H1 (cell line): ENCODE measurements at regions not wholly inside any gene's neighbourhood (a gene's known extent, or its start where the extent isn't known, plus 50 kb on each side); places are given as distances from the start of the nearest gene placed in this dataset.

Source experiments
- EGR1 ChIP-seq: IDR thresholded peaks from 2 replicates; pipeline ENCODE4 v1.6.1; 2011; ENCODE audit warnings: low read depth, low read length, borderline replicate concordance
- EP300 ChIP-seq, 2 experiments: IDR thresholded peaks; 1 replicate in 1 of 2; 2 replicates in 1 of 2; pipeline ENCODE4 v1.6.1; 2011 to 2012; ENCODE audit warnings: low read depth in 2 of 2, low read length in 2 of 2, mild to moderate bottlenecking in 2 of 2, borderline replicate concordance in 1 of 2, inconsistent platforms in 1 of 2, moderate library complexity in 1 of 2
- GABPA ChIP-seq: IDR thresholded peaks from 2 replicates; pipeline ENCODE4 v1.6.1; 2011; ENCODE audit warnings: mild to moderate bottlenecking, low read length, moderate library complexity, borderline replicate concordance; ENCODE audit not compliant: insufficient read depth
- RXRA ChIP-seq: IDR thresholded peaks from 2 replicates; pipeline ENCODE4 v1.6.1; 2011; ENCODE audit warnings: low read depth, mild to moderate bottlenecking, low read length, moderate library complexity; ENCODE audit not compliant: insufficient read depth
- SIRT6 ChIP-seq: IDR thresholded peaks from one replicate; pipeline ENCODE4 v1.7.1; 2012; ENCODE audit warnings: low read length, inconsistent platforms
- SP1 ChIP-seq: IDR thresholded peaks from 2 replicates; pipeline ENCODE4 v1.6.1; 2011; ENCODE audit warnings: low read depth, low read length
- TEAD4 ChIP-seq: IDR thresholded peaks from 2 replicates; pipeline ENCODE4 v1.6.1; 2012; ENCODE audit warnings: low read depth, low read length, inconsistent platforms, mixed read lengths
- TF ChIP-seq, protein P1 (sequence below): fragments of 300-600 bp; sonication (generic); IDR thresholded peaks from 2 replicates; pipeline ENCODE4 v1.7.1; 2012; ENCODE audit warnings: low read length, moderate library complexity, mild to moderate bottlenecking, inconsistent platforms; ENCODE audit not compliant: insufficient replicate concordance

DNA sequence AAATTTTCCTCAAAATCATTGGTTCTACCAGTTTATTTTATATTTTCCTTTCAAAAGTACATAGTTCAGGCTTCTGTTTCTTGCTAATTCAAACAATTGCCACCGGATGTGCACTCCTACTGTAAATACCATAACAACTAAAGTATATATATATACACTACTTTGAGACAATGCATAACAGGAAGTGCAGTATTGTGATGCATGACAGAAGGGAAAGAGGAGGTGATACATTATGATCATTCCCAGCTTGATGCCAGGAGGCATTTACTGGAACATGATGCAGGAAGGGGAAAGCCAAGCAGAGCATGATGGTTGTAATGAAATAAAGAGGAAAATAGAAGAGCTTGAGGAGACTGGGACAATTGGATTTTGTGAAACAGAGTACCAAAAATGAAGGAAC lies 215.2 kb upstream of the NT5C1B start (continued):
- TF ChIP-seq, protein P1, sequence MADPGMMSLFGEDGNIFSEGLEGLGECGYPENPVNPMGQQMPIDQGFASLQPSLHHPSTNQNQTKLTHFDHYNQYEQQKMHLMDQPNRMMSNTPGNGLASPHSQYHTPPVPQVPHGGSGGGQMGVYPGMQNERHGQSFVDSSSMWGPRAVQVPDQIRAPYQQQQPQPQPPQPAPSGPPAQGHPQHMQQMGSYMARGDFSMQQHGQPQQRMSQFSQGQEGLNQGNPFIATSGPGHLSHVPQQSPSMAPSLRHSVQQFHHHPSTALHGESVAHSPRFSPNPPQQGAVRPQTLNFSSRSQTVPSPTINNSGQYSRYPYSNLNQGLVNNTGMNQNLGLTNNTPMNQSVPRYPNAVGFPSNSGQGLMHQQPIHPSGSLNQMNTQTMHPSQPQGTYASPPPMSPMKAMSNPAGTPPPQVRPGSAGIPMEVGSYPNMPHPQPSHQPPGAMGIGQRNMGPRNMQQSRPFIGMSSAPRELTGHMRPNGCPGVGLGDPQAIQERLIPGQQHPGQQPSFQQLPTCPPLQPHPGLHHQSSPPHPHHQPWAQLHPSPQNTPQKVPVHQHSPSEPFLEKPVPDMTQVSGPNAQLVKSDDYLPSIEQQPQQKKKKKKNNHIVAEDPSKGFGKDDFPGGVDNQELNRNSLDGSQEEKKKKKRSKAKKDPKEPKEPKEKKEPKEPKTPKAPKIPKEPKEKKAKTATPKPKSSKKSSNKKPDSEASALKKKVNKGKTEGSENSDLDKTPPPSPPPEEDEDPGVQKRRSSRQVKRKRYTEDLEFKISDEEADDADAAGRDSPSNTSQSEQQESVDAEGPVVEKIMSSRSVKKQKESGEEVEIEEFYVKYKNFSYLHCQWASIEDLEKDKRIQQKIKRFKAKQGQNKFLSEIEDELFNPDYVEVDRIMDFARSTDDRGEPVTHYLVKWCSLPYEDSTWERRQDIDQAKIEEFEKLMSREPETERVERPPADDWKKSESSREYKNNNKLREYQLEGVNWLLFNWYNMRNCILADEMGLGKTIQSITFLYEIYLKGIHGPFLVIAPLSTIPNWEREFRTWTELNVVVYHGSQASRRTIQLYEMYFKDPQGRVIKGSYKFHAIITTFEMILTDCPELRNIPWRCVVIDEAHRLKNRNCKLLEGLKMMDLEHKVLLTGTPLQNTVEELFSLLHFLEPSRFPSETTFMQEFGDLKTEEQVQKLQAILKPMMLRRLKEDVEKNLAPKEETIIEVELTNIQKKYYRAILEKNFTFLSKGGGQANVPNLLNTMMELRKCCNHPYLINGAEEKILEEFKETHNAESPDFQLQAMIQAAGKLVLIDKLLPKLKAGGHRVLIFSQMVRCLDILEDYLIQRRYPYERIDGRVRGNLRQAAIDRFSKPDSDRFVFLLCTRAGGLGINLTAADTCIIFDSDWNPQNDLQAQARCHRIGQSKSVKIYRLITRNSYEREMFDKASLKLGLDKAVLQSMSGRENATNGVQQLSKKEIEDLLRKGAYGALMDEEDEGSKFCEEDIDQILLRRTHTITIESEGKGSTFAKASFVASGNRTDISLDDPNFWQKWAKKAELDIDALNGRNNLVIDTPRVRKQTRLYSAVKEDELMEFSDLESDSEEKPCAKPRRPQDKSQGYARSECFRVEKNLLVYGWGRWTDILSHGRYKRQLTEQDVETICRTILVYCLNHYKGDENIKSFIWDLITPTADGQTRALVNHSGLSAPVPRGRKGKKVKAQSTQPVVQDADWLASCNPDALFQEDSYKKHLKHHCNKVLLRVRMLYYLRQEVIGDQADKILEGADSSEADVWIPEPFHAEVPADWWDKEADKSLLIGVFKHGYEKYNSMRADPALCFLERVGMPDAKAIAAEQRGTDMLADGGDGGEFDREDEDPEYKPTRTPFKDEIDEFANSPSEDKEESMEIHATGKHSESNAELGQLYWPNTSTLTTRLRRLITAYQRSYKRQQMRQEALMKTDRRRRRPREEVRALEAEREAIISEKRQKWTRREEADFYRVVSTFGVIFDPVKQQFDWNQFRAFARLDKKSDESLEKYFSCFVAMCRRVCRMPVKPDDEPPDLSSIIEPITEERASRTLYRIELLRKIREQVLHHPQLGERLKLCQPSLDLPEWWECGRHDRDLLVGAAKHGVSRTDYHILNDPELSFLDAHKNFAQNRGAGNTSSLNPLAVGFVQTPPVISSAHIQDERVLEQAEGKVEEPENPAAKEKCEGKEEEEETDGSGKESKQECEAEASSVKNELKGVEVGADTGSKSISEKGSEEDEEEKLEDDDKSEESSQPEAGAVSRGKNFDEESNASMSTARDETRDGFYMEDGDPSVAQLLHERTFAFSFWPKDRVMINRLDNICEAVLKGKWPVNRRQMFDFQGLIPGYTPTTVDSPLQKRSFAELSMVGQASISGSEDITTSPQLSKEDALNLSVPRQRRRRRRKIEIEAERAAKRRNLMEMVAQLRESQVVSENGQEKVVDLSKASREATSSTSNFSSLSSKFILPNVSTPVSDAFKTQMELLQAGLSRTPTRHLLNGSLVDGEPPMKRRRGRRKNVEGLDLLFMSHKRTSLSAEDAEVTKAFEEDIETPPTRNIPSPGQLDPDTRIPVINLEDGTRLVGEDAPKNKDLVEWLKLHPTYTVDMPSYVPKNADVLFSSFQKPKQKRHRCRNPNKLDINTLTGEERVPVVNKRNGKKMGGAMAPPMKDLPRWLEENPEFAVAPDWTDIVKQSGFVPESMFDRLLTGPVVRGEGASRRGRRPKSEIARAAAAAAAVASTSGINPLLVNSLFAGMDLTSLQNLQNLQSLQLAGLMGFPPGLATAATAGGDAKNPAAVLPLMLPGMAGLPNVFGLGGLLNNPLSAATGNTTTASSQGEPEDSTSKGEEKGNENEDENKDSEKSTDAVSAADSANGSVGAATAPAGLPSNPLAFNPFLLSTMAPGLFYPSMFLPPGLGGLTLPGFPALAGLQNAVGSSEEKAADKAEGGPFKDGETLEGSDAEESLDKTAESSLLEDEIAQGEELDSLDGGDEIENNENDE, result no peak
- no peak for TF ChIP-seq RXRA
- no peak for TF ChIP-seq EP300 (IDR thresholded peaks at IDR 0.05; ENCODE audit: borderline replicate concordance in 1 of 2, low read depth in 2 of 2, low read length in 2 of 2)
- no peak for TF ChIP-seq TEAD4
- TF ChIP-seq GABPA, result no peak
- TF ChIP-seq EGR1, result no peak
- no peak for TF ChIP-seq SIRT6
- no peak for TF ChIP-seq SP1
